Skeletal muscle tissue (tissue), 3 donors: ENCODE measurements at regions not wholly inside any gene's neighbourhood (a gene's known extent, or its start where the extent isn't known, plus 50 kb on each side); places are given as distances from the start of the nearest gene placed in this dataset.
"Not testable (repeated sequence)": the region's sequence is repeated elsewhere in the genome, so short reads cannot be mapped to it uniquely, and the experiment has no call there.

Experiments
- H3K27ac ChIP-seq: one replicate; pipeline ENCODE4 v1.7.0; 2013; ENCODE audit warnings: mild to moderate bottlenecking, low read depth, low read length, inconsistent platforms
- H3K27me3 ChIP-seq, 3 donors: one replicate each; pipeline ENCODE4 v1.7.0; 2013; ENCODE audit warnings: low read length in 3 of 3; ENCODE audit not compliant: control insufficient read depth in 3 of 3, insufficient read depth in 3 of 3
- H3K36me3 ChIP-seq, 3 donors: one replicate each; pipeline ENCODE4 v1.7.0; 2013; ENCODE audit warnings: low read length in 3 of 3; ENCODE audit not compliant: control insufficient read depth in 3 of 3, insufficient read depth in 3 of 3
- H3K4me1 ChIP-seq, 3 donors: one replicate each; pipeline ENCODE4 v1.7.0; 2013; ENCODE audit warnings: low read length in 3 of 3, mild to moderate bottlenecking in 3 of 3; ENCODE audit not compliant: control insufficient read depth in 3 of 3, insufficient read depth in 3 of 3
- H3K4me3 ChIP-seq, 3 donors: one replicate each; pipeline ENCODE4 v1.7.0; 2013; ENCODE audit warnings: low read length in 3 of 3
- H3K9ac ChIP-seq, 3 donors: one replicate each; pipeline ENCODE4 v1.7.0; 2013; ENCODE audit warnings: low read length in 3 of 3, mild to moderate bottlenecking in 3 of 3, moderate library complexity in 2 of 3, low read depth in 1 of 3
- H3K9me3 ChIP-seq, 3 donors: one replicate each; pipeline ENCODE4 v1.7.0; 2013; ENCODE audit warnings: low read length in 3 of 3; ENCODE audit not compliant: control insufficient read depth in 3 of 3
- donor health status: Osteomylitis.

- H3K27ac ChIP-seq, H3K9ac ChIP-seq, H3K36me3 ChIP-seq, H3K4me1 ChIP-seq, H3K27me3 ChIP-seq, H3K9me3 ChIP-seq, H3K4me3 ChIP-seq: not testable (repeated sequence)
Observed at GRCh38 chr10:46796351-46796750, 114.9 kb upstream of the PTPN20 start.

GRCh38 chr10:46802010-46802409 lies 109.2 kb upstream of the PTPN20 start:
- H3K9ac ChIP-seq, H3K27ac ChIP-seq, H3K9me3 ChIP-seq, H3K4me1 ChIP-seq, H3K27me3 ChIP-seq, H3K4me3 ChIP-seq, H3K36me3 ChIP-seq: not testable (repeated sequence)

GRCh38 chr10:46803082-46803481 lies 108.1 kb upstream of the PTPN20 start:
- not testable (repeated sequence) for H3K27me3 ChIP-seq, H3K36me3 ChIP-seq, H3K4me1 ChIP-seq, H3K4me3 ChIP-seq, H3K27ac ChIP-seq, H3K9ac ChIP-seq, H3K9me3 ChIP-seq

GRCh38 chr10:46810222-46810621 lies 101.0 kb upstream of the PTPN20 start:
- H3K4me1 ChIP-seq, H3K27me3 ChIP-seq, H3K9me3 ChIP-seq, H3K4me3 ChIP-seq, H3K36me3 ChIP-seq, H3K27ac ChIP-seq, H3K9ac ChIP-seq: not testable (repeated sequence)

- H3K9me3 ChIP-seq, H3K9ac ChIP-seq, H3K4me1 ChIP-seq, H3K27ac ChIP-seq, H3K27me3 ChIP-seq, H3K4me3 ChIP-seq, H3K36me3 ChIP-seq: not testable (repeated sequence)
Observed at GRCh38 chr10:46816126-46816525, 95.1 kb upstream of the PTPN20 start.

- not testable (repeated sequence) for H3K4me3 ChIP-seq, H3K36me3 ChIP-seq, H3K27ac ChIP-seq, H3K27me3 ChIP-seq, H3K4me1 ChIP-seq, H3K9ac ChIP-seq, H3K9me3 ChIP-seq
Observed at GRCh38 chr10:46840393-46841050, 70.7 kb upstream of the PTPN20 start.

- not testable (repeated sequence) for H3K9ac ChIP-seq, H3K27me3 ChIP-seq, H3K36me3 ChIP-seq, H3K9me3 ChIP-seq, H3K4me3 ChIP-seq, H3K27ac ChIP-seq, H3K4me1 ChIP-seq
Observed at GRCh38 chr10:46841051-46841593, 70.1 kb upstream of the PTPN20 start.

- not testable (repeated sequence) for H3K4me3 ChIP-seq, H3K27me3 ChIP-seq, H3K9me3 ChIP-seq, H3K27ac ChIP-seq, H3K4me1 ChIP-seq, H3K36me3 ChIP-seq, H3K9ac ChIP-seq
Observed at GRCh38 chr10:46845194-46845593, 66.0 kb upstream of the PTPN20 start.

GRCh38 chr10:46845640-46846039 lies 65.6 kb upstream of the PTPN20 start:
- H3K4me1 ChIP-seq, H3K4me3 ChIP-seq, H3K36me3 ChIP-seq, H3K9me3 ChIP-seq, H3K27ac ChIP-seq, H3K27me3 ChIP-seq, H3K9ac ChIP-seq: not testable (repeated sequence)

- H3K27me3 ChIP-seq, H3K4me3 ChIP-seq: not testable (repeated sequence)
Observed at GRCh38 chr10:46860753-46861152, 50.5 kb upstream of the PTPN20 start.

More at GRCh38 chr10:46860753-46861152, 50.5 kb upstream of the PTPN20 start:
- not testable (repeated sequence) for H3K36me3 ChIP-seq, H3K4me1 ChIP-seq, H3K9ac ChIP-seq, H3K27ac ChIP-seq, H3K9me3 ChIP-seq
